HepG2 (cell line): ENCODE measurements at regions not wholly inside any gene's neighbourhood (a gene's known extent, or its start where the extent isn't known, plus 50 kb on each side); places are given as distances from the start of the nearest gene placed in this dataset.

Source experiments
- ATAC-seq: fragments of 200-7000 bp; cut with Tn5 transposase; 3 replicates; pipeline ENCODE4 v1.9.1; 2020; ENCODE audit warnings: mild to moderate bottlenecking, moderate library complexity
- BruUV-seq: library from RNA; stranded (reverse); fragments of 400-500 nt; replicated peaks from 2 replicates; lab custom pipeline; 2021; lab: Mats Ljungman, UMichigan
- CTCF ChIA-PET: fragments of 300-600 bp; formaldehyde crosslinking; extraction: SDS; loops from one replicate; lab custom pipeline; 2021; ENCODE audit warnings: low total read pairs, inconsistent platforms, low intra/inter-chr PET ratio; lab: Yijun Ruan, JAX
- POLR2A ChIA-PET: fragments of 350-600 bp; sonication (Branson Sonifier 250); formaldehyde crosslinking; loops from one replicate; lab custom pipeline; 2020; ENCODE audit warnings: antibody characterized with exemption, inconsistent platforms; lab: Yijun Ruan, JAX
- DNase-seq: peaks from one replicate; pipeline ENCODE4 v3.0.0-alpha.2; 2015; ENCODE audit warnings: low spot score
- FAIRE-seq: peaks from 3 replicates; lab custom pipeline; 2011; peaks lifted over from hg19 to GRCh38; lab: Jason Lieb, UNC
- H2AFZ ChIP-seq: one replicate; pipeline ENCODE4 v1.6.1; 2011; ENCODE audit warnings: low read length, inconsistent platforms
- H3K27ac ChIP-seq: fragments of 300-600 bp; 3 replicates; pipeline ENCODE4 v1.8.0; 2011; ENCODE audit warnings: mixed run types, mild to moderate bottlenecking, mixed read lengths, low read length, inconsistent platforms; ENCODE audit not compliant: insufficient read depth; ENCODE audit errors: extremely low read length
- H3K27me3 ChIP-seq, 2 experiments: fragments of 200-600 bp in 1 of 2; 2 replicates in 1 of 2; 3 replicates in 1 of 2; pipeline versions ENCODE4 v1.6.0 to v1.8.0; 2011; ENCODE audit warnings: low read length in 2 of 2, mild to moderate bottlenecking in 2 of 2, moderate library complexity in 2 of 2, inconsistent platforms in 1 of 2; ENCODE audit not compliant: insufficient read depth in 2 of 2, control insufficient read depth in 1 of 2
- H3K36me3 ChIP-seq, 2 experiments: fragments of 200-600 bp in 1 of 2; replicated peaks in 1 of 2; 2 replicates in 1 of 2; 3 replicates in 1 of 2; pipeline versions ENCODE4 v1.5.1 to v1.8.0; 2011; ENCODE audit warnings: low read length in 2 of 2, inconsistent platforms in 1 of 2; ENCODE audit not compliant: insufficient read depth in 2 of 2, control insufficient read depth in 1 of 2
- H3K4me1 ChIP-seq: 2 replicates; pipeline ENCODE4 v1.5.1; 2012; ENCODE audit warnings: low read length, inconsistent platforms; ENCODE audit not compliant: insufficient read depth
- H3K4me2 ChIP-seq: 2 replicates; pipeline ENCODE4 v1.6.0; 2011; ENCODE audit warnings: low read depth, low read length, inconsistent platforms
- H3K4me3 ChIP-seq, 3 experiments: fragments of 200-600 bp in 1 of 3; sonication (generic), shearing (Covaris generic) in 1 of 3; replicated peaks in 1 of 3; 2 replicates each; pipeline ENCODE4 v1.5.1; 2011 to 2016; ENCODE audit warnings: low read length in 3 of 3, inconsistent platforms in 2 of 3, low read depth in 2 of 3, mild to moderate bottlenecking in 2 of 3, control low read depth in 1 of 3, mixed read lengths in 1 of 3; ENCODE audit not compliant: insufficient read depth in 1 of 3
- H3K79me2 ChIP-seq: one replicate; pipeline ENCODE4 v1.6.1; 2011; ENCODE audit warnings: low read length, inconsistent platforms; ENCODE audit not compliant: insufficient read depth
- H3K9ac ChIP-seq: 2 replicates; pipeline ENCODE4 v1.6.0; 2011; ENCODE audit warnings: mild to moderate bottlenecking, low read depth, low read length, inconsistent platforms; ENCODE audit not compliant: insufficient read depth
- H3K9me3 ChIP-seq: 2 replicates; pipeline ENCODE4 v1.5.1; 2012; ENCODE audit warnings: mild to moderate bottlenecking, low read length
- H4K20me1 ChIP-seq: 2 replicates; pipeline ENCODE4 v1.6.0; 2011; ENCODE audit warnings: inconsistent platforms, mild to moderate bottlenecking, low read length, moderate library complexity; ENCODE audit not compliant: insufficient read depth
- BRD4 ChIP-seq: sonication (generic); formaldehyde crosslinking; IDR thresholded peaks from 2 replicates; pipeline ENCODE4 v1.4.0; 2020; ENCODE audit warnings: missing genetic modification reagents
- TBL1XR1 ChIP-seq: fragments of 150-350 bp; IDR thresholded peaks from 2 replicates; pipeline ENCODE4 v1.6.1; 2014; ENCODE audit warnings: borderline replicate concordance, low read length; ENCODE audit not compliant: partially characterized antibody
- ZNF101 ChIP-seq: sonication (generic); formaldehyde crosslinking; IDR thresholded peaks from 2 replicates; pipeline ENCODE4 v1.4.0; 2020; ENCODE audit warnings: mild to moderate bottlenecking, low read depth, missing genetic modification reagents, borderline replicate concordance
- ZNF24 ChIP-seq: fragments of 450-650 bp; IDR thresholded peaks from 2 replicates; pipeline ENCODE4 v1.6.1; 2017; ENCODE audit warnings: antibody characterized with exemption, mild to moderate bottlenecking
- ZNF776 ChIP-seq: sonication (generic); formaldehyde crosslinking; IDR thresholded peaks from 2 replicates; pipeline ENCODE4 v1.4.0; 2020; ENCODE audit warnings: mild to moderate bottlenecking, missing genetic modification reagents
- WGBS: methylation state at CpG from one replicate; pipeline ENCODE4 v1.1.6; 2017; ENCODE audit warnings: low lambda C conversion rate; 5-methylcytosine and 5-hydroxymethylcytosine counted together
- in situ Hi-C: cut with HindIII; loops from 2 replicates; pipeline ENCODE4 v1.10.0; 2017; ENCODE audit warnings: low pct_unique_long_range_greater_than_20kb; ENCODE audit not compliant: extremely low pct_ligation_motif_present
- intact Hi-C: fragments of 100-400 bp; cut with micrococcal nuclease; formaldehyde crosslinking; loops from one replicate; pipeline ENCODE4 v1.10.0; 2022; ENCODE audit not compliant: unreplicated experiment
- TF ChIP-seq, protein P1 (sequence below): IDR thresholded peaks from 2 replicates; pipeline ENCODE4 v1.6.1; 2016
- TF ChIP-seq, protein P2 (sequence below): sonication (generic); formaldehyde crosslinking; IDR thresholded peaks from 2 replicates; pipeline ENCODE4 v1.9.0; 2021; ENCODE audit warnings: missing genetic modification reagents, borderline replicate concordance
- TF ChIP-seq, protein P3 (sequence below): sonication (generic); formaldehyde crosslinking; IDR thresholded peaks from 2 replicates; pipeline ENCODE4 v1.4.0; 2020; ENCODE audit warnings: missing genetic modification reagents

DNA sequence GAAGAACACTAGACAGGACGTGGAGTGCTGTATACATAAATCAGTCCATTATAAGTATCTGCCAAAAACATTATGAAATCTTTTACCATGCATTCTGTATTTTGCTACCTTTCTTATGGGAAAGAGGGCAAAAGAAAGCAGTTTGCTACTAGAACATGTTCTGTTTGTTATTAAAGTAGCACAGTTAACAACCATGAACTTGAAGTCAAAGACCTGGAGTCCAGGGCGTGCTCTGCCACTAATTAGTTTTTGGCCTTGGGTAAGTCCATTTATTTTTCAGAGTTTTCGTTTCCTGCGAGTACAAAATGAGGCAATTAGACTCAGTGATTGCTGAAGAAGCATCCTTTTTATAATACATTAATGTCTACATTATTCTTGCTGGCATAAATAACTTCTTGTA, 143.3 kb upstream of the AGTR1 start:
- peak overlapping the region; percentile 15; the same call in 1 of the 2 replicates for H3K4me2 ChIP-seq
- no peaks in the 10 kb centered on the region; a peak in 1 of 5 replicates for H3K27me3 ChIP-seq
- no peaks in the 10 kb centered on the region for H3K9me3 ChIP-seq
- H3K4me1 ChIP-seq: 0 out of 2 replicates have a peak, but pooled peaks cover 7% of the 10 kb centered on the region
- intact Hi-C loops: no loop called here
- in situ Hi-C loops: no loop called here
- POLR2A ChIA-PET: no interaction called here
- DNase-seq (no peak), ATAC-seq (no peak), FAIRE-seq (no peak)
- H3K4me3 ChIP-seq: no peak overlapping the region
- H3K79me2 ChIP-seq: no peaks in the 10 kb centered on the region
- no peak overlapping the region for H3K27ac ChIP-seq
- TF ChIP-seq, protein P1, sequence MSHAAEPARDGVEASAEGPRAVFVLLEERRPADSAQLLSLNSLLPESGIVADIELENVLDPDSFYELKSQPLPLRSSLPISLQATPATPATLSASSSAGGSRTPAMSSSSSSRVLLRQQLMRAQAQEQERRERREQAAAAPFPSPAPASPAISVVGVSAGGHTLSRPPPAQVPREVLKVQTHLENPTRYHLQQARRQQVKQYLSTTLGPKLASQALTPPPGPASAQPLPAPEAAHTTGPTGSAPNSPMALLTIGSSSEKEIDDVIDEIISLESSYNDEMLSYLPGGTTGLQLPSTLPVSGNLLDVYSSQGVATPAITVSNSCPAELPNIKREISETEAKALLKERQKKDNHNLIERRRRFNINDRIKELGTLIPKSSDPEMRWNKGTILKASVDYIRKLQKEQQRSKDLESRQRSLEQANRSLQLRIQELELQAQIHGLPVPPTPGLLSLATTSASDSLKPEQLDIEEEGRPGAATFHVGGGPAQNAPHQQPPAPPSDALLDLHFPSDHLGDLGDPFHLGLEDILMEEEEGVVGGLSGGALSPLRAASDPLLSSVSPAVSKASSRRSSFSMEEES (CRISPR knock-in tag): no peak
- TF ChIP-seq TBL1XR1: no peak
- TF ChIP-seq ZNF776 (CRISPR knock-in tag): no peak
- TF ChIP-seq BRD4: no peak
- TF ChIP-seq, protein P2, sequence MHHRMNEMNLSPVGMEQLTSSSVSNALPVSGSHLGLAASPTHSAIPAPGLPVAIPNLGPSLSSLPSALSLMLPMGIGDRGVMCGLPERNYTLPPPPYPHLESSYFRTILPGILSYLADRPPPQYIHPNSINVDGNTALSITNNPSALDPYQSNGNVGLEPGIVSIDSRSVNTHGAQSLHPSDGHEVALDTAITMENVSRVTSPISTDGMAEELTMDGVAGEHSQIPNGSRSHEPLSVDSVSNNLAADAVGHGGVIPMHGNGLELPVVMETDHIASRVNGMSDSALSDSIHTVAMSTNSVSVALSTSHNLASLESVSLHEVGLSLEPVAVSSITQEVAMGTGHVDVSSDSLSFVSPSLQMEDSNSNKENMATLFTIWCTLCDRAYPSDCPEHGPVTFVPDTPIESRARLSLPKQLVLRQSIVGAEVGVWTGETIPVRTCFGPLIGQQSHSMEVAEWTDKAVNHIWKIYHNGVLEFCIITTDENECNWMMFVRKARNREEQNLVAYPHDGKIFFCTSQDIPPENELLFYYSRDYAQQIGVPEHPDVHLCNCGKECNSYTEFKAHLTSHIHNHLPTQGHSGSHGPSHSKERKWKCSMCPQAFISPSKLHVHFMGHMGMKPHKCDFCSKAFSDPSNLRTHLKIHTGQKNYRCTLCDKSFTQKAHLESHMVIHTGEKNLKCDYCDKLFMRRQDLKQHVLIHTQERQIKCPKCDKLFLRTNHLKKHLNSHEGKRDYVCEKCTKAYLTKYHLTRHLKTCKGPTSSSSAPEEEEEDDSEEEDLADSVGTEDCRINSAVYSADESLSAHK (CRISPR knock-in tag): no peak
- TF ChIP-seq, protein P3, sequence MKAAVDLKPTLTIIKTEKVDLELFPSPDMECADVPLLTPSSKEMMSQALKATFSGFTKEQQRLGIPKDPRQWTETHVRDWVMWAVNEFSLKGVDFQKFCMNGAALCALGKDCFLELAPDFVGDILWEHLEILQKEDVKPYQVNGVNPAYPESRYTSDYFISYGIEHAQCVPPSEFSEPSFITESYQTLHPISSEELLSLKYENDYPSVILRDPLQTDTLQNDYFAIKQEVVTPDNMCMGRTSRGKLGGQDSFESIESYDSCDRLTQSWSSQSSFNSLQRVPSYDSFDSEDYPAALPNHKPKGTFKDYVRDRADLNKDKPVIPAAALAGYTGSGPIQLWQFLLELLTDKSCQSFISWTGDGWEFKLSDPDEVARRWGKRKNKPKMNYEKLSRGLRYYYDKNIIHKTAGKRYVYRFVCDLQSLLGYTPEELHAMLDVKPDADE (CRISPR knock-in tag): no peak
- no peak for TF ChIP-seq ZNF101 (CRISPR knock-in tag)
- TF ChIP-seq ZNF24: no peak
- 38% methylated on average over 4 of the region's 4 CpGs for WGBS
- no peaks in the 10 kb centered on the region for H3K36me3 ChIP-seq
- no peaks in the 10 kb centered on the region for H4K20me1 ChIP-seq
- H2AFZ ChIP-seq: no peak overlapping the region
- BruUV-seq: no TSS peak
- H3K9ac ChIP-seq: no peak overlapping the region
- CTCF ChIA-PET: no interaction called here
